HCT116 (cell line): ENCODE measurements at regions not wholly inside any gene's neighbourhood (a gene's known extent, or its start where the extent isn't known, plus 50 kb on each side); places are given as distances from the start of the nearest gene placed in this dataset.

Experiments used
- ATAC-seq: fragments of 200-7000 bp; cut with Tn5 transposase; 2 replicates; pipeline ENCODE4 v1.9.1; 2020; ENCODE audit warnings: mild to moderate bottlenecking, moderate library complexity
- BruUV-seq: library from RNA; stranded (reverse); fragments of 400-500 nt; replicated peaks from 2 replicates; lab custom pipeline; 2021; lab: Mats Ljungman, UMichigan
- CTCF ChIA-PET: fragments of 300-600 bp; sonication (Branson Sonifier 250); formaldehyde crosslinking; loops from one replicate; lab custom pipeline; 2021; ENCODE audit warnings: antibody characterized with exemption; lab: Charles Lee
- POLR2A ChIA-PET: fragments of 300-600, 350-600 bp; sonication (Branson Sonifier 250); formaldehyde crosslinking; loops from one replicate; lab custom pipeline; 2021; ENCODE audit warnings: antibody characterized with exemption; lab: Charles Lee
- RAD21 ChIA-PET, 2 experiments: fragments of 300-600 bp; sonication (Branson Sonifier 250); formaldehyde crosslinking; loops; one replicate each; lab custom pipeline; 2023; ENCODE audit warnings: low total read pairs in 2 of 2; ENCODE audit not compliant: uncharacterized antibody in 2 of 2, unreplicated experiment in 2 of 2, low non-redundant PET in 1 of 2; lab: Charles Lee
- DNase-seq: peaks from one replicate; pipeline ENCODE4 v3.0.0-alpha.2; 2010; ENCODE audit warnings: low read depth, low spot score
- H2AFZ ChIP-seq: fragments of 200-600 bp; shearing (Covaris generic), sonication (generic); 2 replicates; pipeline ENCODE4 v1.6.1; 2017; ENCODE audit warnings: low read depth, mixed run types, mixed read lengths, antibody characterized with exemption, low read length; ENCODE audit not compliant: poor library complexity, severe bottlenecking
- H3K27ac ChIP-seq: 2 replicates; pipeline ENCODE4 v1.5.1; 2012; ENCODE audit warnings: low read depth, low read length
- H3K27me3 ChIP-seq: fragments of 200-600 bp; sonication (generic); 2 replicates; pipeline ENCODE4 v1.6.1; 2016; ENCODE audit warnings: mixed run types, low read length, mixed read lengths; ENCODE audit not compliant: insufficient read depth
- H3K36me3 ChIP-seq, 2 experiments: fragments of 200-500 bp in 1 of 2; fragments of 200-600 bp in 1 of 2; sonication (Bioruptor generic) in 1 of 2; sonication (generic) in 1 of 2; 2 replicates each; pipeline versions ENCODE4 v1.5.1 to v1.6.1; 2014 to 2016; ENCODE audit warnings: low read length in 2 of 2, inconsistent platforms in 1 of 2, mixed read lengths in 1 of 2, mixed run types in 1 of 2; ENCODE audit not compliant: insufficient read depth in 2 of 2, control insufficient read depth in 1 of 2
- H3K4me1 ChIP-seq, 2 experiments: fragments of 200-600 bp in 1 of 2; sonication (generic) in 1 of 2; 2 replicates each; pipeline versions ENCODE4 v1.5.1 to v1.6.1; 2012 to 2017; ENCODE audit warnings: low read length in 2 of 2, inconsistent platforms in 1 of 2, mild to moderate bottlenecking in 1 of 2, mixed read lengths in 1 of 2, mixed run types in 1 of 2, moderate library complexity in 1 of 2; ENCODE audit not compliant: insufficient read depth in 2 of 2, control insufficient read depth in 1 of 2
- H3K4me2 ChIP-seq: fragments of 200-600 bp; sonication (generic); 2 replicates; pipeline ENCODE4 v1.6.1; 2017; ENCODE audit warnings: mixed run types, low read length, mixed read lengths
- H3K4me3 ChIP-seq, 2 experiments: fragments of 200-600 bp in 1 of 2; sonication (generic) in 1 of 2; replicated peaks in 1 of 2; 2 replicates each; pipeline ENCODE4 v1.5.1; 2011 to 2016; ENCODE audit warnings: low read length in 2 of 2, control low read depth in 1 of 2, low read depth in 1 of 2, mild to moderate bottlenecking in 1 of 2, mixed read lengths in 1 of 2, mixed run types in 1 of 2
- H3K79me2 ChIP-seq: fragments of 200-600 bp; sonication (generic); 2 replicates; pipeline ENCODE4 v1.6.1; 2017; ENCODE audit warnings: mild to moderate bottlenecking, mixed run types, low read length, moderate library complexity, mixed read lengths; ENCODE audit not compliant: insufficient read depth
- H3K9ac ChIP-seq: fragments of 200-600 bp; sonication (generic); 2 replicates; pipeline ENCODE4 v1.6.1; 2016; ENCODE audit warnings: low read length, mixed read lengths
- H3K9me2 ChIP-seq: fragments of 200-600 bp; sonication (generic), shearing (Covaris generic); 2 replicates; pipeline ENCODE4 v1.6.1; 2017; ENCODE audit warnings: mixed run types, mild to moderate bottlenecking, moderate library complexity; ENCODE audit not compliant: insufficient read depth
- H3K9me3 ChIP-seq, 2 experiments: fragments of 200-500 bp in 1 of 2; fragments of 200-600 bp in 1 of 2; sonication (Bioruptor generic) in 1 of 2; sonication (generic) in 1 of 2; 2 replicates each; pipeline ENCODE4 v1.6.1; 2014 to 2017; ENCODE audit warnings: low read length in 2 of 2, mixed read lengths in 2 of 2, inconsistent platforms in 1 of 2, low read depth in 1 of 2, mild to moderate bottlenecking in 1 of 2, mixed run types in 1 of 2, moderate library complexity in 1 of 2; ENCODE audit not compliant: control insufficient read depth in 1 of 2, insufficient read depth in 1 of 2
- H4K20me1 ChIP-seq: fragments of 200-600 bp; sonication (generic), shearing (Covaris generic); 2 replicates; pipeline ENCODE4 v1.6.1; 2017; ENCODE audit warnings: mixed run types, mild to moderate bottlenecking, moderate library complexity; ENCODE audit not compliant: insufficient read depth
- CBX3 ChIP-seq: IDR thresholded peaks from 2 replicates; pipeline ENCODE4 v1.6.1; 2012; ENCODE audit warnings: low read depth
- EGR1 ChIP-seq: IDR thresholded peaks from 2 replicates; pipeline ENCODE4 v1.6.1; 2012; ENCODE audit warnings: low read depth
- EZH2phosphoT487 ChIP-seq: fragments of 200-600 bp; IDR thresholded peaks from 2 replicates; pipeline ENCODE4 v1.6.1; 2018; ENCODE audit warnings: antibody characterized with exemption, borderline replicate concordance
- JUND ChIP-seq: IDR thresholded peaks from 2 replicates; pipeline ENCODE4 v1.6.1; 2012
- RAD21 ChIP-seq: IDR thresholded peaks from 2 replicates; pipeline ENCODE4 v1.6.1; 2012; ENCODE audit warnings: low read depth, mild to moderate bottlenecking
- SIN3A ChIP-seq: IDR thresholded peaks from 2 replicates; pipeline ENCODE4 v1.6.1; 2012; ENCODE audit warnings: low read depth
- SRF ChIP-seq: IDR thresholded peaks from 2 replicates; pipeline ENCODE4 v1.6.1; 2012; ENCODE audit warnings: low read depth
- YY1 ChIP-seq: IDR thresholded peaks from 2 replicates; pipeline ENCODE4 v1.6.1; 2011; ENCODE audit warnings: low read length, low read depth, moderate library complexity, mild to moderate bottlenecking; ENCODE audit not compliant: insufficient replicate concordance; ENCODE audit errors: extremely low read depth
- ZNF274 ChIP-seq: fragments of 200-500 bp; sonication (Bioruptor generic); IDR thresholded peaks from 2 replicates; pipeline ENCODE4 v1.6.1; 2014; ENCODE audit warnings: mild to moderate bottlenecking, low read depth, low read length, inconsistent platforms
- intact Hi-C: fragments of 100-400 bp; cut with micrococcal nuclease; formaldehyde crosslinking; loops from 2 replicates; pipeline ENCODE4 v1.10.0; 2022
- TF ChIP-seq, protein P1 (sequence below): IDR thresholded peaks from 2 replicates; pipeline ENCODE4 v1.6.1; 2011; ENCODE audit warnings: mild to moderate bottlenecking, low read length, moderate library complexity; ENCODE audit not compliant: insufficient replicate concordance; ENCODE audit errors: extremely low read depth
- TF ChIP-seq, protein P2 (sequence below): IDR thresholded peaks from 2 replicates; pipeline ENCODE4 v1.6.1; 2012
- TF ChIP-seq, protein P3 (sequence below): IDR thresholded peaks from 2 replicates; pipeline ENCODE4 v1.6.1; 2012

DNA sequence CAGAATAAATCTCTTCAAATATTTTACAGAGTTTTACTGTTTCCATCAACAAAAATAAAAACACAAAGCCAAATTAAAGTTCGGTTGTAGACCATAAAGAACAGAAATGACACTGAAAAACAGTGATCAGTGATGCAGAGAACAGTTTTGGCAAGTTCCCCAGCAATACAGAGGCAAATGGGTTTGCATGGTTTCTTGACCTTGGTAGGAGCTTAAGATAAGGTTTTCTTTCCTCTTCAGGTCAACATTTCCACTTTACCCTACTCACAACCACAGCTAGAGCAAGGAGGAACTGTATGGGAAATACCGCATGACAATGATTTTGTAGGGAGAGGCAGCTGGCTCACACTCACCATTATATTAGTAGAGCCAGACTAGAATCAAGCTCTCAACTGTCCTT, 199.5 kb downstream of the SH2D4B start:
- no peaks in the 10 kb centered on the region for H3K36me3 ChIP-seq
- H3K4me1 ChIP-seq = no peaks in the 10 kb centered on the region
- ChIA-PET POLR2A (no interaction called here), CTCF (no interaction called here), RAD21 (no interaction called here)
- TF ChIP-seq JUND (no peak), EZH2phosphoT487 (no peak), ZNF274 (no peak), RAD21 (no peak), SIN3A (no peak), EGR1 (no peak), SRF (no peak), YY1 (no peak), CBX3 (no peak)
- TF ChIP-seq, protein P1, sequence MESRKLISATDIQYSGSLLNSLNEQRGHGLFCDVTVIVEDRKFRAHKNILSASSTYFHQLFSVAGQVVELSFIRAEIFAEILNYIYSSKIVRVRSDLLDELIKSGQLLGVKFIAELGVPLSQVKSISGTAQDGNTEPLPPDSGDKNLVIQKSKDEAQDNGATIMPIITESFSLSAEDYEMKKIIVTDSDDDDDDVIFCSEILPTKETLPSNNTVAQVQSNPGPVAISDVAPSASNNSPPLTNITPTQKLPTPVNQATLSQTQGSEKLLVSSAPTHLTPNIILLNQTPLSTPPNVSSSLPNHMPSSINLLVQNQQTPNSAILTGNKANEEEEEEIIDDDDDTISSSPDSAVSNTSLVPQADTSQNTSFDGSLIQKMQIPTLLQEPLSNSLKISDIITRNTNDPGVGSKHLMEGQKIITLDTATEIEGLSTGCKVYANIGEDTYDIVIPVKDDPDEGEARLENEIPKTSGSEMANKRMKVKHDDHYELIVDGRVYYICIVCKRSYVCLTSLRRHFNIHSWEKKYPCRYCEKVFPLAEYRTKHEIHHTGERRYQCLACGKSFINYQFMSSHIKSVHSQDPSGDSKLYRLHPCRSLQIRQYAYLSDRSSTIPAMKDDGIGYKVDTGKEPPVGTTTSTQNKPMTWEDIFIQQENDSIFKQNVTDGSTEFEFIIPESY = no peak
- TF ChIP-seq, protein P2, sequence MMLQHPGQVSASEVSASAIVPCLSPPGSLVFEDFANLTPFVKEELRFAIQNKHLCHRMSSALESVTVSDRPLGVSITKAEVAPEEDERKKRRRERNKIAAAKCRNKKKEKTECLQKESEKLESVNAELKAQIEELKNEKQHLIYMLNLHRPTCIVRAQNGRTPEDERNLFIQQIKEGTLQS = no peak
- TF ChIP-seq, protein P3, sequence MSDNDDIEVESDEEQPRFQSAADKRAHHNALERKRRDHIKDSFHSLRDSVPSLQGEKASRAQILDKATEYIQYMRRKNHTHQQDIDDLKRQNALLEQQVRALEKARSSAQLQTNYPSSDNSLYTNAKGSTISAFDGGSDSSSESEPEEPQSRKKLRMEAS = no peak
- DNase-seq = no peak
- no peak overlapping the region for H3K9ac ChIP-seq
- no peak overlapping the region for H3K4me3 ChIP-seq
- BruUV-seq = no TSS peak
- H3K27me3 ChIP-seq = peaks cover 28% of the 10 kb centered on the region
- H3K9me2 ChIP-seq = no peaks in the 10 kb centered on the region
- no peak for ATAC-seq
- no peaks in the 10 kb centered on the region for H4K20me1 ChIP-seq
- no peak overlapping the region for H3K4me2 ChIP-seq
- H2AFZ ChIP-seq = no peak overlapping the region
- no peak overlapping the region for H3K27ac ChIP-seq
- intact Hi-C loops = no loop called here
- no peaks in the 10 kb centered on the region for H3K79me2 ChIP-seq
- no peaks in the 10 kb centered on the region for H3K9me3 ChIP-seq
